ENCODE measurements at regions not wholly inside any gene's neighbourhood (a gene's known extent, or its start where the extent isn't known, plus 50 kb on each side); places are given as distances from the start of the nearest gene placed in this dataset.

DNA sequence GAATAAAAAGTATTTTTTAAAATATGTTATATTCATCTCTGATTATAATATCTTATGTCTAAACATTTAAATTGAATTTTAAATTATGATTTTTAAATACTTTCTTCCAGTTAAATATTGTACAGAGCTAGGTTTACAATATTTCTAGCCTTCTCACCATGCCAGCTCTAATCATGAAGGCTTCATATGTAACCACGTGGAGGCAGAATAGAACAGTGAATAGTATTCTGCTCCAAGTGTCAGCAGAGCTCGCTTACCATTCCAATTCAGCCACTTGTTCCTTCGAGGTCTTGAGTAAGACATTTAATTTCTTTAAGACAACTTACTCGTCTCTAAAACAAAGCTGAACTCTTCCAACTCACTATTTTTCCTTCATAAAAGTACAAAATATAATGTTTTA is 871.8 kb downstream of the SUCLG1 start:
- DNase-seq (ENCODE audit: low read depth in 2 of 3, low spot score in 2 of 3): no peak

DNA sequence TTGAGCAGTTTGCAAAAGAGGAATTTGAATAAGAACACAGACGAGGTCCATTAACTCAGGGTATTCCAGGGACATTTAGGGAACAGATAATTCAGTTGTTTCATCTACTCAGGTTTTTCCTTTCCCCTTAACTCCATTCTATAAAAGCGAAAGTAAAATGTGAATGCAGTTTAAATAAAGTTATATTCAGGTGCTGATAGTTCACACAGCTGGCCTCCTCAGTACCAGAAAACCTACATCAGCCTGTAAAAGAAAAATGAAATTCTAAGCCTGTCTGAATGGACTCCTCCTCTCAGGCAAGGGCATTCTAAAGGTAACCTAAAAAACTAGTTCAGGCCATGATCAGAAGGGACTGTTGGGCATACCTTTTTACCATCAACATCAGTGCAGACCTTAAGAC is 873.8 kb downstream of the SUCLG1 start:
- no peak for DNase-seq (ENCODE audit: low read depth in 2 of 3, low spot score in 2 of 3)

DNA sequence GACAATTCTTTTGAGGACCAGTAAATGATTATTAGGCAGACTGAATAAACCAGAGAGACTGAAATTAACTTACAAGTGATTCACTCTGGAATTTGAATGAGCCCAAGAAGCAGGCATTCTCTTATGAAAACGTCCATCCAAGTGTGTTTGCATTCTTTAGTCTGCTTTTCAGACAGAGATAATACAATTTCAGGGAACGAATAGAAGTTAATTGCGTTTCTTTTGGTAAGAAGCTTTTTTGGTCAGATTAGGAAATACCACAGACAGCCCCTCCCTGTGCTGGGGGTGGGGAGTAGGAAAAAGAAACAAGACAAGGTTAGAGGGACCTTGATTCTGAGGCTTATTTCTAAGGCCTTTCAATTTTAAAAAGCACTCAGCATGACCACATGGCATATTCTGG is 874.4 kb downstream of the SUCLG1 start:
- DNase-seq (ENCODE audit: low read depth in 2 of 3, low spot score in 2 of 3): no peak

DNA sequence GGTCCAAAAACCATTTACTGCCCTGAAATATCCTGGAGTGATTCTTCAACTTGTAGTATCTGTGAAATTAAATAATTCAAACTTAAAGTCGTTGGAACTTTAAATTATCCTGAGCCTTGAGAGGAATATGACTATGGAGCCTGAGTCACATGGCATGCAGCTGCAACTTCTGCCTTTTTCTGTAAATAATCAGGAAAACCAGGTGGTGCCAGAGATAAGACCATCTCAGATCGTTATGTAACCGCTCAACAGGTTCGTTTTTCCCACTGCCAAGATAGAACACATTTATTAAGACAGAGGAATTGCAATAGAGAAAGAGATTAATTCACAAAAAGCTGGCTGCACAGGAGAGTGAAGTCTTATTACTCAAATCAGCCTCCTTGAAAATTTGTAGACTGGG is 876.5 kb downstream of the SUCLG1 start:
- DNase-seq (ENCODE audit: low read depth in 2 of 3, low spot score in 2 of 3): no peak

DNA sequence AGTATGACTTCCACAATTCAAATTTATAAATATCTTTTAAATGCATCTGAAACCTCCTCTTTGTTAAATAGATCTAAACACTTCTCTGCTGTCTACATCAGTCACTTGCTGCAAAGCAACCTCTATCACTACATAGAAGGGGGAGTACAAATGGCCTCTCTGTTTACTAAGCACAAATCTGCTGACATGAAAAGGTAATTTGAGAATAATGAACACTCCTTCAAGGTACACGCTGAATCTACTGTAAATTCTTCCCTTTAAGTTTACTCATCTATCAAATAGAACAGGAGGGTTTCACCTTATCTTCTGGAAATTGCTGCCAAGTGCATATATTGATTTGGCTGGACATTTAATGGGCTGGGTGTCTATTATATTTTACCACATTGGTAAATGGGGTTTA is 879.6 kb downstream of the SUCLG1 start:
- no peak for DNase-seq (ENCODE audit: low read depth in 2 of 3, low spot score in 2 of 3)

DNA sequence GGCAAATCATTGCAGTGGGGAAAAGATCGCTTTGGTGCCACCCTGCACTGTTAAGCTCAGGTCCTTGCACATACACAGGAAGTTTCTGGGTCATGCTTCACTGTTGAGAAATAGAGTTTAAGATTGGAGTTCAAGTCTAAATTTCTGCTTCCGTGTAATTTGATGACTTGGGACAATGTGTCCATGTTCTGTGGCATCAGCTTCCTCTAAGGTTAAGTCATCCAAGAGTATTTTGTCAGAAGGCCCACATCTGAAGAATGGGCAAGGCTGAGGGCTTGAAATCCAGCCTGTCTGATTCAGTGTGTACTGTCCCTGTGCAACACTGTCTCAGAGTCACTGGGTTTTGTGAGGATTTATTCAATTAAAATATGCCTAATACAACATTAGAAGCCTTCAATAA is 880.7 kb downstream of the SUCLG1 start:
- DNase-seq (ENCODE audit: low read depth in 2 of 3, low spot score in 2 of 3): no peak

DNA sequence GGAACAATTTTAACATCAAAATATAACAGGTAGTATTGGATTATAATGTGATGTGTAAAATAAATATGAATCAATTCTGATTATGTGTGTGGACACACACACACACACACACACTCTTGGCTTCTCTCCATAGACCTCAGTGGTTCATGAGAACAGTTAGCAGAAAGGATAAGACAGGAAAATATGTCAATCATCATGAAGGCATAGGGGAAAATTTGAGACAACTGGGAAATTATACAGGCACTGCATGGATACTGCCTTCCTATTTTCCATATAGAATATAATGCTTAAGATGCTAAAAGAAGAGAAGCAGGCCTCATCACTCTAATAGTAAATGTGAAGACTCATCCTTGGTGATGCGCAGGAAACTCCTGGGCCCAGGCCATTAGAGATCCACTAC is 884.5 kb downstream of the SUCLG1 start:
- no peak for DNase-seq (ENCODE audit: low read depth in 2 of 3, low spot score in 2 of 3)

DNA sequence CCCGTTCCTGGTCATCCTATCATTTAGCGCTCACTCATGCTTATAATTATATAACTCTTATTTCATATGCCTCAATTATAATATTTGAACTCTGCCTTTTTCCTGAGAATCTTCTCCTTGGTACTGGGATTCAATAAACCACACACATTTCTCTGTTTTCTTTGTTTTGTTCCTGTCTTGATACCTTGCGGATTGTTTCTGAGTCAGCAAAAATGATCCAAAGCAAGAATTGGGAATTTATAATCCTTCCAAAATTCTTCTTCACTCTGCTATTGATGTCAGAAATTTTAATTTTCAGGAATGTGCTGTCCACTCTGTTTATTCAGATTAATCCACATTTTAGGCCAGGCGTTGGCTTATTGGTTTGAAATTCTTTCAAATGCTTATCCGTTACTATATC is 886.0 kb downstream of the SUCLG1 start:
- DNase-seq (ENCODE audit: low read depth in 2 of 3, low spot score in 2 of 3): no peak

DNA sequence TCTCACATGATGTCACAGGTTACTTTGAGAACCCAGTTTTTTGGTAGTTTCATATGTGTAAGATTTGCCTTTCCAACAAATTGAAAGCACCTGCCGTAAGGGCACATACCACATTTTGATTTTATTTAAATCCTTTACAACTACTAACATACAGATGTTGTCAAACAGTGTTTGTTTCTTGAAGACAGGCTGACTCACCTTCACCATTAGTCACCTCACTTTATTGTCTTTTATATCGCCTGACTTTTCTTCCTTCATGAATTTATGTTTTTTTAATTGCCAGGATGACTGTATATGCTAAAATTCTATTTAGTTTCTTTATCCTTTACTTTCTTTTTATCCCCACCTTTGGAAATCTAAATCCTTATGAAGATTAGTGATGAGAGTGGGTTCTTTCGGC is 886.7 kb downstream of the SUCLG1 start:
- no peak for DNase-seq (ENCODE audit: low read depth in 2 of 3, low spot score in 2 of 3)

DNA sequence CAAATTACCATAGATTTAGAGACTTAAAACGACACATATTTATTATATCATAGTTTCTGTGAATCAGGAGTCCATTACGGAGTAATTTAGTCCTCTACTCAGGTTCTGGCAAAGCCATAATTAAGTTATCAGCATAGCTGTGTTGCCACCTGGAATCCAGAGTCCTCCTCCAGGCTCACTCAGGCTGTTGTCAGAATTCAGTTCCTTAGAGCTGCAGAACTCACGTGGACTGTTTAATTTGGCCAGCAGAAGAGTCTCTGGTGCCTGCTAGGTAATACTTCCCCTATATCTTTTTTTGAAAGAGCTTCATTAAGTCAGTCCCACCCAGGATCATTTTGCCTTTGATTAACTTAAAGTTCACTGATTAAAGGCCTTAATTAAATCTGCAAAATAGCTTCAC is 891.5 kb downstream of the SUCLG1 start:
- no peak for DNase-seq (ENCODE audit: low read depth in 2 of 3, low spot score in 2 of 3)

DNA sequence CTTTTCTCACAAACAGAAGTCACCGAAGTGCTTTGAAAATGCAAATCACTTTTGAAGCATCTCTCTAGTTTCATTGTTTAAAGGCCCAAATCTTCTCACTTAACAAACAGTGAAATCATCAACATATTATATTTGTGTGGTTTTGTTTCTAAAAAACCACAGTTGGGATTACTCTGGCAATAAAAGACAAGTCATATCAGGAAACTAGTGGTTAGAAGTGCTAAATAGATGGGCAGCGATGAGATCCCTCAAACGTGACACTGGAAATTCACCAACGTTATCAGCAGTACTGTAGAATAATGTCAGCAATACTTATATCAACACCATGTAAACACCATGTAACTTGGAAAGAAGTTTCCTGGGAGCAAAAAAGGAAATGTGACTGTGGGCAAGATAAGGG is 893.5 kb downstream of the SUCLG1 start:
- no peak for DNase-seq (ENCODE audit: low read depth in 2 of 3, low spot score in 2 of 3)

DNA sequence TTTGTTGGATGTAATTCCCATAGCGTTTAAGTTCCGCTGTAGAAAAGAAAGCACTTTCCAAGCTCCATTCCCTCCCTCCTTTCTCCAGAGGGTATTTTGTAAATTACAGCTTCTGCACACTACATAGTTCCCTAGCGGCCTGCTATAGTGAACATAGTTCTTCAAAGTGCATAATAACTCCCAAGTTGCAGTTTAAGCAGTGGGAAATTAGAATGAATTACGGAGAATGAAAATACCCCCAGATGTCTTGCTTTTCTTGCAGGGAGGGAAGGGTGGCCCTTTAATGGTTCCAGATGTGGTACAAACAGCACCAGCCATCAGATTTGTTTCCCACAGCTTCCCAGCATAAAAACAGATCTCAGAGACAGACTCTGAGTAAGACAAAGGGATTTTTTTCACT is 893.9 kb downstream of the SUCLG1 start:
- DNase-seq (ENCODE audit: low read depth in 2 of 3, low spot score in 2 of 3): no peak

DNA sequence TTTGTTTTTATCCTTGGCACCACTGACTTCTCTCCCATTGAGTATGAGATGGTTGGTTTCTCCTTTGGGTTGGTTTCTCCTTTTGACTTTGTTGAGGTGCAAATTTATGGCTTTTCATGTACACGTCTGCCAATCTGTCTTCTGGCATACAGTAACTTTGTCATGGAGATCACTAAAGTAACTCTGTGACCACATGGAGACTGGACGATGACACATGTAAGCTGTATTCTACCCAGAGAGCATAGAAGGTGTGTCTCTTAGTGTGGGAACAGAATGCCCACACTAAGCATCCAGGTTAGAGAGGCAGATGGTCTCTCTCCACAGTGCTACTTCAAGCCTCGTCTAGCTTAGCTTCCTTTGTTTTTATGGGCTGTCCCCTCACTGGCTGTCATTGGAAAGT is 897.5 kb downstream of the SUCLG1 start:
- no peak for DNase-seq (ENCODE audit: low read depth in 2 of 3, low spot score in 2 of 3)

DNA sequence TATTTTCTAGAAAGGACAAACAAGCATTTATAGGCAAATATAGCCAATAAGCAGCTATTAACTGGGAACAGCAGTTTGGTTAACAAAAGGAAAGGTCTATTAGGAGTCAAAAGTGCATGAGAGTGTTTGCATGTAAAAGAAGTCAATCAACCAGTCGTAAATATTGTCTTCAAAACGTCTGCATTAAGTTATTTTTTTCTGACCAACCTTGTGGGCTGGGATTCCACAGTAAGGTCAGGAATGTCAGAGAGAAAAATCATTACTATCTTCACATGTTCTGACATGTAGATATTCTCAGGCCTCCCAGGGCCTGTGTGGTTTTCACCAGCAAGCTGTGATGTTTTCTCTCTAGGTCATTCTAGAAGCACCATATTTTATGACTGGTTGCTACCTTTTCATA is 922.5 kb downstream of the SUCLG1 start:
- no peak for DNase-seq (ENCODE audit: low read depth in 2 of 3, low spot score in 2 of 3)

DNA sequence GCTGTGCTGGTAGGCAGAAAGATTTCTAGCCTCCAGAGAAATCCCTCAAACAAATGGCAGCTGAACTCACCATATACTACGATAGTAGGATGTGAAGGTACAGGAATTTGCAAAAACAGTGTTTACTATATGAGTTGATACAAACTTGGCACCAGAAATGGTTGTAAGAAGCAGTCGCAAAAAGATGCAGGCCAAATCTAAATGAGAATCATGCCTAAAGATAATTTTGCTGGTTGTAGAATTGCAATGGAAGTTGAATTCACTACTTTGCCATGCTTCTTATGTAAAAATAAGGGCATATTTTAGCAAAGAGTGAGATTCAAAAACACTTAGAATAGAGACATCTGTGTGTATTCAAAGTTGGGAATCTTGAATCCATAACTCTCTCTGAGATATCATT is 924.7 kb downstream of the SUCLG1 start:
- DNase-seq (ENCODE audit: low read depth in 2 of 3, low spot score in 2 of 3): no peak

DNA sequence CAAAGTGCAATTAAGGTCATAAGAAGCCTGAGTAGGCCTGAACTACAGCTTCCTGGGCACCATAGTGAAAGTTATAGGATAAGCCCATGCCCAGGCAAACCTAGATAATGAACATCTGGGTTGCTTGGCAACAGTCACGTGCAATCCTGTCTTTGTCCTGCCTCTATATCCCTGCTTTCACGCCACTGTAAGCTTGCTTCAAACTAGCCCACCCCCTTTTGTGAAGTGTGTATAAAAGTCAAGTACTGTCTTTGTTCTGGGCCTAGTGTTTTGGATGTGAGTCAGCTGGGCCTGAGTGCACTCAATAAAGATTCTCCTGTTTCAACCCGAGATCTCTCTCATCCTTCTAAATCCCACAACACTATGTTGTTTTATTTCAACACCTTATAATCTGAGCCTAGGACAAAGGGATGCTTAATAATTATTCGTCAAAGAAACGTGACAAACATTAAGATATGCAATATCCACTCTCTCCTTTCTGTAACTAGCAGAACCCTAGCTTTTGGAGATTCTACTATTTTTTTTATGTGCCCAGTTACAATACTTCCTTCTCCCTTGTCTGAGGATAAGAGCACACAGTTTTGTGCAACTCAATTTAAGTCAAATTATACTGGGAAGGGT is 927.8 kb downstream of the SUCLG1 start:
- no peak for DNase-seq (ENCODE audit: low read depth in 2 of 3, low spot score in 2 of 3)

DNA sequence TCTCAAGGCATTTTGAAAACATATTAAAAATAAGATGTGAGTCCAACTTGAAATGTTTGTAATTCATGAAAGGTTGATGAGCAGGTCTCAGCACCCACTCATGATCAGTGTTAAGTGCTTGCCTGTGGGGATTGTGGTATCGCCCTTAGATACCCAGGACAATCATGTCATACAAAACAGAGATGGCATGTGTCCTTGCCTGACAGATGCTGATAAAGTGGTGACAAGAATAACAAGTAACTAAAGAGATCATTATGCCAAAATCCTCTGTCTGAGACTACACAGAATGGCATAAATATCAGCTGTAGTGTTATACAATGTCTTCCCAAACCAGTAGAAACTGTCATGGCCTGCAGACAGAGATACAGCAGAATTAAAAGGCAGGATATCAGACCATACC is 930.3 kb downstream of the SUCLG1 start:
- no peak for DNase-seq (ENCODE audit: low read depth in 2 of 3, low spot score in 2 of 3)

DNA sequence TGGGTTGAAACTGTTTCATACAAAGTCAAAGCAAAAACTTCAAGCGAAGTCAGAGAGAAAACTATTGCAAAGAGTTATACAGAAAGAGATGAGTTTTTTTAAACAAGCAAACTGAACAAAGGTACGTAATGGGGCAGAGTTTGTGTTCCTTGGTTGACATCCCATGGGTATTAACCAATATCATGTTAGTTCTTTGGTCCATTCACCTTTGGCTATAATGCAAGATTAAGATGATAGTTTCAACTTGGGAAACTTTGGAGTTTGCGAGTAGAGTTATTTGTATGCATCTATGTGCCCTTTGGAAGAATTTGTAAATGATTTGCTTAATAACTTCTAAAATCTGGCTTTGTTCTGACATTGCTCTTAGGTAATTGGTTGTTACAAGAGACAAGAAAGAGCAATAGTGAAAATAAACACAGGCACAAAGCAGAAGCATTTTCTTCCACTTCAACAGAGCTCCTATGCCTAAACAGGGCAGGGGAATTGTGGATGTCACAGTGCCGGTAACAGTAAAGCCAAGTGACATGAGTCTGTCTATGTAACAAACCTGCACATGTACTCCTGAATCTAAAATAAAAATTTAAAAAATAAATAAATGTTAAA is 936.1 kb downstream of the SUCLG1 start:
- no peak for DNase-seq (ENCODE audit: low read depth in 2 of 3, low spot score in 2 of 3)

DNA sequence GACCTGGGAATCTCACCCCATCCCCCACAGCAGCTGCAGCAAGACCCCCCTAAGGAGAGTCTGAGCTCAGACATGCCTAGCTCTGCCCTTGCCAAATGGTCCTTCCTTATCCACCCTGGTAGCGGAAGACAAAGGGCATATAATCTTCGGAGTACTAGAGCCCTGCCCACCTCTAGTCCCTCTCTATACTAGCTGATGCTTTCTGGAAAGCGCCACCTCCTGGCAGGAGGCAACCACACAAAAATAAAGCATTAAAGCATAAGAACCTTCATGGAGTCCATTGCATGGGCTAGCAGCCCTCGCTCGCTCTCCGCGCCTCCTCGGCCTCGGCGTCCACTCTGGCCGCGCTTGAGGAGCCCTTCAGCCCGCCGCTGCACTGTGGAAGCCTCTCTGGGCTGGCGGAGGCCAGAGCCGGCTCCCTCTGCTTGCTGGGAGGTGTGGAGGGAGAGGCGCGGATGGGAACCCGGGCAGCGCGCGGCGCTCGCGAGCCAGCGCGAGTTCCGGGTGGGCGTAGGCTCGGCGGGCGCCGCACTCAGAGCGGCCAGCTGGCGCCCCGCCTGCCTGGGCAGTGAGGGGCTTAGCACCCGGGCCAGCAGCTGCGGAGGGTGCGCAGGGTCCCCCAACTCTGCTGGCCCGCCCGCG is 941.2 kb downstream of the SUCLG1 start:
- no peak for DNase-seq (ENCODE audit: low read depth in 2 of 3, low spot score in 2 of 3)

DNA sequence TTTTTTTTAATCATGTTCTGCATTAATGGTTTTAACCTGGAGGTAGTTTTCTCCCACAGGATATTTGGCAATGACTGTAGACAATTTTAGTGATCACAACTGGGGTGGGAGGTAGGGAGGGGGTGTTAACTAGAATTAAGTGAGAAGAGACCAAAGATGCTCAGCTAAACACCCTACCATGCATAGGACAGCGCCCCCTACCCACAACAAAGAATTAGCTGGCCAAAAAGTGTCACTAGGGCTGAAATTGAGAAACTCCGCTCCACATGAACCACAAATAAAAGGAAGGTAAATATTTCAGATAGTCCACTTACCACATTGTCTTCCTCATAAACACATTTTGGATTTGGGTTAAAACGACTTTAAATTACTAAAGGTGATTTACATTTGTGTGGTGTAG is 942.6 kb downstream of the SUCLG1 start:
- no peak for DNase-seq (ENCODE audit: low read depth in 2 of 3, low spot score in 2 of 3)

DNA sequence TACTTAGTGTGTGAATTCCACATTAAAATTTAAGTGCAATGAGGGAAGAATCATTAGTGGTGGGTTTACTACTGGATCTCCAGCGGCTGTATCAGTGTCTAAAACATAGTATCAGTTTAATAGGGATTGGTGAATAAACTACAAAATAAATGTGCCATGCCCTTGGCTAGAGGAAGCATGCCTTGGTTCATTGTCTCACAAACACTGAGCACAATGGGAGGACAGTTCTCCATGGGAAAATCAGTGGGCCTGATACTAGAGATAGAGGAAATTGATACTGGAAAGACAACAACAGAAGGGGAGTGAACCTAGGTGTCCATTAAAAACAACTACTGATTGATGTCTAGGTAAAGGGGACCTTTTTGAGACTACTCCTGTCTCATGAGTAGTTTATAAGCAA is 971.6 kb downstream of the SUCLG1 start:
- no peak for DNase-seq (ENCODE audit: low read depth in 2 of 3, low spot score in 2 of 3)

DNA sequence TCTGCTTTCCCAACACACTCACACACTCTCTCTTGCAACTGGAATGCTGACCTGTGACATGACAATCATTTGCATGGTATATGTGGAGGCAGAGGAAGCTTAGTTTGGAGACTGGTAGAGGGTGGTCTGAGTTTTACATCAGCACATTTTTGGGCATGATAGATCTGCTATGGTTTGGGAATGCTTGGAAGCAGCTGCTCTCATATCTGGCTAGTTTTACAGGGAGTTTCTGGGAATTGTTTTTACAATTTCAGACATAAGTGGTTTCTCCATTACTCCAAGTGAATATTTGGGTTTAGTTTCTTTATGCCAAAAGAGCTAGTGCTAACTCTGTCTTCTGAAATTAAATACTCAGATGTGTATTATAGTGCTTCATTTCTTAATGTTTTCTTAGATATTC is 977.6 kb downstream of the SUCLG1 start:
- no peak for DNase-seq (ENCODE audit: low read depth in 2 of 3, low spot score in 2 of 3)

DNA sequence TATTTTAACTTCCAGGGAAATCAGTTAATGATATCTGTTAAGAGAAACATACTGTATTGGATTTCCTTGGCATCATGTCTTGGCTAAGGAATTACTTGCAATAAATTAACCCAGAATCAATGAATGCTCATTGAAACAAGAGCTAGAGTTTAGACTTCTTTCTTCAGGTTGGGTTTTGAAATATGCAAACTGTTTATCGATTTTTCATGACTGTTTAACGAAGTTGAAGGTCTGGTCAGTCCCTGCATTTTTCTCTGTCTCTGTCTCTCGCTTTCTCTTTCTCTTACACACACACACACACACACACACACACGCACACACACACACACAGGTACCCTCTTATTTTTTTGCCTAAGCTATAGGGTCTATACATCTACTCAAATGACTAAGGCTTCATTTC is 981.0 kb downstream of the SUCLG1 start:
- DNase-seq (ENCODE audit: low read depth in 2 of 3, low spot score in 2 of 3): no peak
